ENCODE measurements at regions not wholly inside any gene's neighbourhood (a gene's known extent, or its start where the extent isn't known, plus 50 kb on each side); places are given as distances from the start of the nearest gene placed in this dataset.

GRCh38 chr12:124412646-124413015 lies 117.7 kb downstream of the RFLNA start:
- no peak for DNase-seq (ENCODE audit: low spot score)

DNA sequence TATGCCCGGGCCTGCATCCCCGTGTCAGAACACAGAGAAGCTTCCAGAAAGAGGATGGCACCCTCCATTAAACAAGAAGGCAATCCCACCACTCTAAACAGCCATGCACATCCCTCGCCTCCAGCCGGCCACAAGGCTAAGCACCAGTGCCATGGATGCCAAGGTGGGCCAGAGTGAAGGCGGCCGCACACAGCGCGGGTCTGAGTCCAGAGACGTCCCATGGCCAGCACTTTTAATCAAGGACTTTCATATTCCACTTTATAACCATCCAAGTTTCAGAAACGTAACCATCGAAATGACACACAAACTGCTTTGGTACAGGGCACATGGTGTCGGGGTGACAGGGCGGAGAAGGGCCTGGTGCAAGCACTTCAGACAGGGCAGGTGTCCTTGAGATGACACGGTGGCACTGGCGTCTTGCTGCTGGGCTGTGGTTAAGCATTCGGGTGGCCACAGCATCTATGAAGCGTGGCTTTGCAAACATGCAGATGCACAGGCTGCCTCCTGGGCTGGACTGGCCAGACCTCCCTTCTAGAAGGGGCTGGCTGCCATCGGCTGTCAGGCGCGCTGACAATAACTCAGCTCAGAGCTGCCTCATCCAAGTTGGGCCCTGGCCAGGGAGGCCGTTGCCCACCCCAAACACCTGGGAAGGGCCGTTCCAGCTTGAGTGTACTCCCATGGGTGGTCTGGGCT lies 117.2 kb downstream of the RFLNA start:
- DNase-seq (ENCODE audit: low spot score) = no peak

GRCh38 chr12:124411281-124411878 lies 116.5 kb downstream of the RFLNA start:
- no peak for DNase-seq (ENCODE audit: low spot score)

DNA sequence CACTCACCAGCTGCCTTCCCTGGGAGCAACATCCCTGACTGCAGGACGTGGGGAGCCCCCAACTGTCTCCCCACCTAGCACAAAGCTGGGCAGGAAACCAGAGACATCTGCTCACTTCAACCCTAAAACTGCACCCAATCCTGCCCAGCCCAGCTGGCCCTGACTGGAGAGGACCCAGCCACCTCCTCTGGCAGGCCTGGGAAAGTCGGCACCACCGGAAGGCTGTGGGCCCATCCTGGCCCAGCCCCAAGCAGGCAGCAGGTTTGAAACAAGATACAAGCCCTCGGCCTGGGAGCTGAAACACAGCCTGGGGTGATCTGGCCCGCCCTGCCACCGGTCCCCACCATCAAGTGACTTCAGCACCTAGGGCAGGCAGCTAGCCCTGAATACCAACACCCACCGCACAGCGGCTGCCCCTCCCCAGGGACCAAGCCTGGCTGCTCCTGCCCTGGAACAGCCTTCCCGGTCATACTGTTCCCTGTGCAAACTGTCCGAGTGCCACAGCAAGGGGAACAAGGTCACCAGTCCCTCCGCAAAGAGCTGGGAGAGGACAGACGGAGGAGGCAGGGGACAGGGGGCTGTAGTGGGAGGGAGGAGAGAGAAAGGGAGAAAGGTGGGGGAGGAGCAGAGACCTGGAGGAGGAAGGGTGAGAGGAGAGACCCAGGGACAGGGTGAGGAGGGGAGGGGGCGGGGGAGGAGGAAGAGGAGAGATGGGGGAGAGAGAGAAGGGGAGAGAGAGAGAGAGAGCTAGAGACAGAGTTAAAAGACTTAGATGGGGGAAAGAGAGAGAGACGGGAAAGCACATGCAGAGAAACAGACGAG lies 115.7 kb downstream of the RFLNA start:
- DNase-seq (ENCODE audit: low spot score) = no peak

DNA sequence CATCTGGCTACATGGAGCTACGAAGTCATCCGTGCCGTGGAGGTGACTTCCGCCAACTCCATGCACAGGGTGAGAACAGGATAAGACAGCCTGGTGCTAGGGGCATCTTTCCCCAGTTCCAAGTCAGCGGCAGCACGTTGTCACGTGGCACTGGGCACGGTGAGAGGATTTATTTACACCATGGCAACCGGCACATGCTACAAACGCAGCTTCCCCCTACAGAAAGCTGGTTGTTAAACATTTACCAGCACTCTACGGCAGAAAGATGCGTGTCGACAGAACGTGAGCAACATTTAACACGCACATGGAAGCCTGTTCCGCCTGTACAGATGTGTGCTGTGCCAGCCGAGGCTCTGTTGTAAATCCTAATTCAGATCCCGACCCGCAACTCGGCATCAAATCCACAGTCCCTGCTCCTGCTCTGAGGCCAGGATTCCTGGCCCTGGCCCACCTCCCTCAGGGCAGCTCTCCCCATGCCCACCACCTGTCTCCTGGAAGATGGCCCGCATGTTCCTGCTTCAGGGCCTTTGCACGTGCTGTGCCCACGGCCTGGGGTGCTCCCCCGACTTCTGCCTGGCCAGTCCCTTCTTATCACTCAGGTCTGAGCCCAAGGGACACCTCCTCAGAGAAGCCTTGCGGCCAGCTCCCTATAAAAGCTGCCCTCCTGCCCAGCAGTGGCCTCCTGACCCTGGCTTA lies 114.1 kb downstream of the RFLNA start:
- no peak for DNase-seq (ENCODE audit: low spot score)

DNA sequence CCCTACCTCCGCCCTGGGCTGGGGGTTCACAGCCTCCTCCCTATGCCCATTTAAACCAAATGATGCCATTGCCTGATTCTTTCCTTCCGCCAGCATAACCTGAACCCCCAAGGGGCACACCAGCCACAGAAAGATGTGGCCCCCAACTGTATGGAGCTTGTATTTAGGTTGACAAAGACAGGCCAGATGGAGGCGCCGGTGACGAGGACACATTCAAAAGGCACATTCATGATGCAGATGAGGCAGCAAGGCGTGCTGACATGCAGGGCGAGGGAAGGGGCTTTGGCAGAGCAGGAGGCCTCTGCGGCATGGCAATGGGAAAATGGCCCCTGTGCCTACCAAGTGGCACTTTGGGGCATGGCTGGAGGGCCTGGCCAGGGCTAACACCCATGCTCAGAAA lies 112.2 kb downstream of the RFLNA start:
- DNase-seq (ENCODE audit: low spot score) = peak; percentile 61

GRCh38 chr12:124406043-124406442 lies 111.2 kb downstream of the RFLNA start:
- no peak for DNase-seq (ENCODE audit: low spot score)

GRCh38 chr12:124405592-124405991 lies 110.7 kb downstream of the RFLNA start:
- DNase-seq (ENCODE audit: low spot score) = no peak

GRCh38 chr12:124405151-124405550 lies 110.3 kb downstream of the RFLNA start:
- DNase-seq (ENCODE audit: low spot score) = no peak

GRCh38 chr12:124404162-124404784 lies 109.4 kb downstream of the RFLNA start:
- no peak for DNase-seq (ENCODE audit: low spot score)

DNA sequence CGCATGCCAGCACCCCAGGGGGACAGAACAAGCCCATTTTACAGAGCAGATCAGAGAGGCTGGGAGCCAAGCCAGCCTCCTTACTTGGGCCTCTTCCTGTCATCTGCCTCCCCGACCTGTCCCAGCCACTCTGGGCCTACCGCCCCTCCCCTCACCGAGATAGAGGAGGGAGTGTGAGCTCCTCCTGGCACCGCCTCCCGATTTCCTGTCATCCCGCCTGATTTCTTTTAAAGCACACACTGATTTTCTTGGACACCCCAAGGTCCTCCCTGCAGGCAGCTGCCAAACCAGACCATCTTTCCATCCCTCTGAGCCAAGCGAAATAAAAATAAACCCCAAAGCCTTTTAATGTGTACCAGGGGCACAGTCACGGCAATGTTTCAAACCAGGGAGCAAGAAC lies 108.4 kb downstream of the RFLNA start:
- peak; percentile 57 for DNase-seq (ENCODE audit: low spot score)

DNA sequence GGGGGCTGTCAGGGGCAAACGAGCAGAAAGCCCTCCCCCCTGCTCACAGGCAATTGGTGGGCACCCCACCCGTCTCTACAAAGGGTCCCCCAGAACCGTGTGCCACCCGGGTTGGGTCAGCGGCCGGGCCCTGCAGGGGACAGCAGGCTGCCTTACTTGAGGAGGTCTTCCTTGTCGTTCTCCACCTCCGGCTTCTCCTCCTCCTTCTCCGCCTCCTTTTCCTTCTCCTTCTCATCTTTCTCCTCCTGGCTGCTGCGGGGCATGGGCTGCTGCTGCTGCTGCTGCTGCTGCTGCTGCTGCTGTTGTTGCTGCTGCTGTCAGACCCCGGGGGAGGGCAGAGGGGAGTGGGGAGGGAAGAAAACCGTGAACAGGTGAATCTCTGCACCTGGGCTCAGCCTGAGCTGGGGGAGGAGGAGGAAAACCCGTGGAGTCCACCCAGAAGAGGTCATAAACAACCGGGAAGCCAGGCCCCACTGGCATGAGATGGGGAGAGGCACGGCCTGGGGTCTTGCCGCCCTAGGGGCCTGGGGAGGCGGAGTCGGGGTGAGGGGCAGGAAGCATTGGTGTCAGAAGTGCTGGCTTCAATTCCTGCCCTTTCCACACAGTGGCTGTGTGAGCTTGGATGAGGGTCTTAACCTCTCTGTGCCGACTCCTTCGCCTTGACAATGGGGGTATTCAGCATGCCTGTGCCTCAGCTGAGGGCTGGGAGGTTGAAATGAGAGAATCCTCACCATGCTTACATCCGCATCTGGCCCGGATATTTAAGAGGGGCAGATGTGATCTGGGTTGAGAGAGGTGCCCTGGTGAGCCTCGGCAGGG lies 107.6 kb downstream of the RFLNA start:
- no peak for DNase-seq (ENCODE audit: low spot score)

- DNase-seq (ENCODE audit: low spot score) = no peak
Observed at GRCh38 chr12:124401704-124402221, 106.9 kb downstream of the RFLNA start.

GRCh38 chr12:124400124-124400523 lies 105.2 kb downstream of the RFLNA start:
- DNase-seq (ENCODE audit: low spot score) = no peak

DNA sequence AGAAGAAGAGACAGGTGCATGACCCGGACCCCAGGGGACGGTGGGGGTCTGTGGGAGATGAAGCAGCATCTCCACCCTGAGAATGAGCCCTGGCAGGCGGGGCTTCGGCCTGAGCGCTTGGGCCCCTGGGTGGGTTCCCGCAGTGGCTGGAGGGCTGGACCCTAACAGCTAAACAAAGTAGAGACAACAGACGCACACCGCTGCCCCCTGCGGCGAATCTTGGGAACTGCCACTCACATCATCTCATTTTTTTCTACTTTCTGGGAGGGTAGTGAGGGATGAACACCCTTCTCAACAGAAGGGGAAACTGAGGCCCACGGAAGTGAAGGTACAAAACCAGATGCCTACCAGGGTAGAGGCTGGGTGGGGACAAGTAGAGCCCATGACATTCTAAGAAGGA lies 104.7 kb downstream of the RFLNA start:
- no peak for DNase-seq (ENCODE audit: low spot score)

- DNase-seq (ENCODE audit: low spot score) = no peak
Observed at GRCh38 chr12:124398578-124399227, 103.8 kb downstream of the RFLNA start.

DNA sequence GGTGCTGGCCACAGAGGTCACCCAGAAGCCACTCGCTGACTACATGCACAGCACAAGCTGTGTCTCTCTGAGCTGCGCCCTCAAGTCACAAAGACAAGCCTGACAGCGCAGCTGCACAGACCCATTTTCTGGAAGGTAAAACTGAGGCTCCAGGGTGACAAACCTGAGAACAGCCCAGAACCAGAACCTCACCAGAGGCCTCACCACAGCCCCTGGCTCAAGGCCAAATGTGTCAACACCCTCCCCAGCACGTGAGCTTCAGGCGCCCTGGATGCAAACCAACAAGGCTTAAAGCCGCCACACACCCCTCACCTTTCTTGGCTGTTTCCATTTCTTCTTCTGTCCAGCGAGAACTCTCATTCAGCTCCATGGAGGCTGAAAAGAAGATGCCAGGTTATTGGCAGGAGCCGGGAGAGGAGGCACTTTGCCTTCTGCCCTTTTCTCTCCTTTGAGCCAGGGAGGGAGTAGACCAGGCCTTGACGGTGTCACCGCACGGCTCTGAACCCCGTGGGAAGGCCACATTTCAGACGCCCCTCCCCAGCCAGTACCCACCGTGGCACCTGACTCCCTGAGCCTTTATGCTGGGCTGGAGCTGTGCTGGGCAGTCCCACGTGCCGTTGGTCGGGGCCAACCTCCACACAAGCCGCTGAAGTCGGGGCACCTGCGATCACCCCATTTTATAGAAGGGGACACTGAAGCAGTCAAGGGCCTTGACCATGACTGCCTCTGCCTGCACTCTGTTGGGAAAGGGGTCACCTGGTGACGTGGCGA lies 103.1 kb downstream of the RFLNA start:
- DNase-seq (ENCODE audit: low spot score) = no peak

GRCh38 chr12:124397399-124397679 lies 102.4 kb downstream of the RFLNA start:
- no peak for DNase-seq (ENCODE audit: low spot score)

GRCh38 chr12:124396544-124397398 lies 101.9 kb downstream of the RFLNA start:
- DNase-seq (ENCODE audit: low spot score) = peak; percentile 67
